Endothelial cell of umbilical vein (primary cell): ENCODE measurements at regions not wholly inside any gene's neighbourhood (a gene's known extent, or its start where the extent isn't known, plus 50 kb on each side); places are given as distances from the start of the nearest gene placed in this dataset.

Experiments used
- CTCF ChIP-seq, 2 donors: IDR thresholded peaks; 1 replicate in 1 of 2; 2 replicates in 1 of 2; pipeline ENCODE4 v1.5.1; 2011; ENCODE audit warnings: low read length in 2 of 2, mild to moderate bottlenecking in 2 of 2, moderate library complexity in 2 of 2, control low read depth in 1 of 2, inconsistent platforms in 1 of 2, low read depth in 1 of 2; ENCODE audit not compliant: insufficient read depth in 1 of 2; ENCODE audit errors: extremely low read depth in 1 of 2
- EZH2 ChIP-seq: IDR thresholded peaks from 2 replicates; pipeline ENCODE4 v1.6.1; 2012; ENCODE audit warnings: borderline replicate concordance, low read depth, mild to moderate bottlenecking, moderate library complexity, low read length, inconsistent platforms; ENCODE audit not compliant: severe bottlenecking
- GATA2 ChIP-seq: IDR thresholded peaks from 2 replicates; pipeline ENCODE4 v1.7.0; 2011; ENCODE audit warnings: low read depth, mild to moderate bottlenecking, moderate library complexity, mixed read lengths, low read length; ENCODE audit not compliant: insufficient read length, insufficient read depth
- JUN ChIP-seq: IDR thresholded peaks from 2 replicates; pipeline ENCODE4 v1.6.1; 2011; ENCODE audit warnings: borderline replicate concordance, low read depth; ENCODE audit not compliant: insufficient read length, insufficient read depth
- MAX ChIP-seq: IDR thresholded peaks from 2 replicates; pipeline ENCODE4 v1.6.1; 2011; ENCODE audit not compliant: insufficient read depth, insufficient read length
- MYC ChIP-seq: IDR thresholded peaks from one replicate; pipeline ENCODE4 v1.6.1; 2011; ENCODE audit warnings: mild to moderate bottlenecking, low read depth, low read length
- POLR2A ChIP-seq: IDR thresholded peaks from 2 replicates; pipeline ENCODE4 v1.6.1; 2012; ENCODE audit warnings: low read depth, mild to moderate bottlenecking, control low read depth, low read length
- POLR2AphosphoS5 ChIP-seq: IDR thresholded peaks from 2 replicates; pipeline ENCODE4 v1.6.1; 2012; ENCODE audit warnings: low read depth, mild to moderate bottlenecking, control low read depth, low read length, moderate library complexity; ENCODE audit not compliant: insufficient read depth

GRCh38 chrX:115952417-115953092 lies 218.0 kb upstream of the AGTR2 start:
- TF ChIP-seq CTCF (IDR thresholded peaks at IDR 0.05; ENCODE audit: extremely low read depth in 1 of 2, insufficient read depth in 1 of 2, low read depth in 1 of 2, low read length in 2 of 2) = no peak
- TF ChIP-seq POLR2A = no peak
- TF ChIP-seq EZH2 = no peak
- TF ChIP-seq MAX = no peak
- TF ChIP-seq MYC = no peak
- TF ChIP-seq POLR2AphosphoS5 = no peak
- no peak for TF ChIP-seq JUN
- no peak for TF ChIP-seq GATA2
